ENCODE measurements at regions not wholly inside any gene's neighbourhood (a gene's known extent, or its start where the extent isn't known, plus 50 kb on each side); places are given as distances from the start of the nearest gene placed in this dataset.
A peak's percentile ranks its signal among the peaks of the same experiment; 100 is the strongest.

- no peak for DNase-seq (ENCODE audit: low read depth, low spot score)
- H2AFZ ChIP-seq (ENCODE audit: low read depth, low read length, poor library complexity, severe bottlenecking), result no peak overlapping the region
- intact Hi-C loops (cut with micrococcal nuclease), result no loop called here
These were observed 126.1 kb upstream of the HAND1 start for GRCh38 chr5:154603953-154604679.

More at GRCh38 chr5:154603953-154604679, 126.1 kb upstream of the HAND1 start:
- Histone ChIP-seq H4K20me1 (ENCODE audit: insufficient read depth) (no peaks in the 10 kb centered on the region), H3K4me3 (replicated peaks in 1 of 2; ENCODE audit: low read depth in 1 of 2, low read length in 2 of 2) (no peak overlapping the region), H3K9ac (ENCODE audit: low read length) (no peak overlapping the region), H3K9me2 (ENCODE audit: insufficient read depth) (no peaks in the 10 kb centered on the region), H3K27me3 (ENCODE audit: insufficient read depth, low read length) (no peaks in the 10 kb centered on the region), H3K4me2 (ENCODE audit: low read length) (no peak overlapping the region), H3K79me2 (ENCODE audit: insufficient read depth, low read length) (no peaks in the 10 kb centered on the region), H3K36me3 (ENCODE audit: control insufficient read depth in 1 of 2, insufficient read depth in 2 of 2, low read length in 2 of 2) (no peaks in the 10 kb centered on the region), H3K9me3 (ENCODE audit: control insufficient read depth in 1 of 2, insufficient read depth in 1 of 2, low read depth in 1 of 2, low read length in 2 of 2) (no peaks in the 10 kb centered on the region), H3K27ac (ENCODE audit: low read depth, low read length) (no peak overlapping the region), H3K4me1 (ENCODE audit: control insufficient read depth in 1 of 2, insufficient read depth in 2 of 2, low read length in 2 of 2) (peaks cover 0 to 17% of the 10 kb centered on the region in 2 experiments; a peak in 1 of 4 replicates)
- no peak for TF ChIP-seq MAX (IDR thresholded peaks at IDR 0.05)
- TF ChIP-seq CEBPB (IDR thresholded peaks at IDR 0.05; ENCODE audit: low read depth), result no peak
- no peak for TF ChIP-seq ZNF274 (IDR thresholded peaks at IDR 0.05; ENCODE audit: low read depth, low read length)
- no peak for TF ChIP-seq POLR2AphosphoS5 (IDR thresholded peaks at IDR 0.05; ENCODE audit: low read depth, low read length)
- no peak for TF ChIP-seq EGR1 (IDR thresholded peaks at IDR 0.05; ENCODE audit: low read depth)
- no peak for TF ChIP-seq JUND (IDR thresholded peaks at IDR 0.05)
- no peak for TF ChIP-seq ZFX (IDR thresholded peaks at IDR 0.05)
- TF ChIP-seq POLR2A (IDR thresholded peaks at IDR 0.05; ENCODE audit: borderline replicate concordance, extremely low read depth, insufficient read depth, insufficient read length), result no peak
- TF ChIP-seq SP1 (IDR thresholded peaks at IDR 0.05; ENCODE audit: low read depth), result no peak
- TF ChIP-seq ATF3 (IDR thresholded peaks at IDR 0.05), result no peak
- no peak for TF ChIP-seq ELF1 (IDR thresholded peaks at IDR 0.05; ENCODE audit: borderline replicate concordance, low read depth)
- no peak for TF ChIP-seq ZBTB33 (IDR thresholded peaks at IDR 0.05; ENCODE audit: extremely low read depth, insufficient replicate concordance, low read length)
- no peak for TF ChIP-seq REST (IDR thresholded peaks at IDR 0.05; ENCODE audit: low read depth)
- POLR2A ChIA-PET, result no interaction called here
- RAD21 ChIA-PET (ENCODE audit: low non-redundant PET in 1 of 2, low total read pairs in 2 of 2, uncharacterized antibody in 2 of 2, unreplicated experiment in 2 of 2), result no interaction called here
- CTCF ChIA-PET, result no interaction called here
- BruUV-seq (replicated peaks), result no TSS peak
- peak; percentile 28; the same call in 1 of the 2 replicates for ATAC-seq
